ENCODE measurements at regions not wholly inside any gene's neighbourhood (a gene's known extent, or its start where the extent isn't known, plus 50 kb on each side); places are given as distances from the start of the nearest gene placed in this dataset.

- ATAC-seq: no peak
Observed at GRCh38 chr4:3818371-3818770, 52.2 kb downstream of the ADRA2C start.

GRCh38 chr4:3819210-3819919 is 53.2 kb downstream of the ADRA2C start:
- ATAC-seq: no peak

GRCh38 chr4:3820016-3820805 is 54.0 kb downstream of the ADRA2C start:
- ATAC-seq: no peak

- ATAC-seq: no peak
Observed at GRCh38 chr4:3820806-3821579, 54.8 kb downstream of the ADRA2C start.

GRCh38 chr4:3821580-3822229 is 55.5 kb downstream of the ADRA2C start:
- no peak for ATAC-seq

GRCh38 chr4:3822230-3822947 is 56.2 kb downstream of the ADRA2C start:
- no peak for ATAC-seq

GRCh38 chr4:3823496-3824341 is 57.5 kb downstream of the ADRA2C start:
- ATAC-seq: no peak

GRCh38 chr4:3824521-3825270 is 58.5 kb downstream of the ADRA2C start:
- ATAC-seq: no peak

- no peak for ATAC-seq
Observed at GRCh38 chr4:3825530-3825929, 59.3 kb downstream of the ADRA2C start.

- no peak for ATAC-seq
Observed at GRCh38 chr4:3826247-3827172, 60.3 kb downstream of the ADRA2C start.

- no peak for ATAC-seq
Observed at GRCh38 chr4:3827616-3828492, 61.7 kb downstream of the ADRA2C start.

GRCh38 chr4:3828546-3828945 is 62.4 kb downstream of the ADRA2C start:
- ATAC-seq: no peak

GRCh38 chr4:3829211-3829955 is 63.2 kb downstream of the ADRA2C start:
- ATAC-seq: no peak

- ATAC-seq: no peak
Observed at GRCh38 chr4:3829956-3830773, 64.0 kb downstream of the ADRA2C start.

- no peak for ATAC-seq
Observed at GRCh38 chr4:3830774-3831528, 64.8 kb downstream of the ADRA2C start.
